OCI-LY7 (cell line): ENCODE measurements at regions not wholly inside any gene's neighbourhood (a gene's known extent, or its start where the extent isn't known, plus 50 kb on each side); places are given as distances from the start of the nearest gene placed in this dataset.

Experiments used
- EZH2phosphoT487 ChIP-seq: fragments of 200-600 bp; sonication (generic); IDR thresholded peaks from 2 replicates; pipeline ENCODE4 v1.6.1; 2018; ENCODE audit warnings: low read depth, borderline replicate concordance, mild to moderate bottlenecking, mixed run types, antibody characterized with exemption, low read length, moderate library complexity, mixed read lengths
- TF ChIP-seq, protein P1 (sequence below): fragments of 200-600 bp; sonication (generic); conservative IDR thresholded peaks from 2 replicates; pipeline ENCODE4 v1.5.1; 2014; ENCODE audit warnings: mild to moderate bottlenecking, antibody characterized with exemption, low read length, moderate library complexity, mixed read lengths

GRCh38 chr4:138693526-138693925 lies 322.1 kb upstream of the NOCT start:
- TF ChIP-seq, protein P1, sequence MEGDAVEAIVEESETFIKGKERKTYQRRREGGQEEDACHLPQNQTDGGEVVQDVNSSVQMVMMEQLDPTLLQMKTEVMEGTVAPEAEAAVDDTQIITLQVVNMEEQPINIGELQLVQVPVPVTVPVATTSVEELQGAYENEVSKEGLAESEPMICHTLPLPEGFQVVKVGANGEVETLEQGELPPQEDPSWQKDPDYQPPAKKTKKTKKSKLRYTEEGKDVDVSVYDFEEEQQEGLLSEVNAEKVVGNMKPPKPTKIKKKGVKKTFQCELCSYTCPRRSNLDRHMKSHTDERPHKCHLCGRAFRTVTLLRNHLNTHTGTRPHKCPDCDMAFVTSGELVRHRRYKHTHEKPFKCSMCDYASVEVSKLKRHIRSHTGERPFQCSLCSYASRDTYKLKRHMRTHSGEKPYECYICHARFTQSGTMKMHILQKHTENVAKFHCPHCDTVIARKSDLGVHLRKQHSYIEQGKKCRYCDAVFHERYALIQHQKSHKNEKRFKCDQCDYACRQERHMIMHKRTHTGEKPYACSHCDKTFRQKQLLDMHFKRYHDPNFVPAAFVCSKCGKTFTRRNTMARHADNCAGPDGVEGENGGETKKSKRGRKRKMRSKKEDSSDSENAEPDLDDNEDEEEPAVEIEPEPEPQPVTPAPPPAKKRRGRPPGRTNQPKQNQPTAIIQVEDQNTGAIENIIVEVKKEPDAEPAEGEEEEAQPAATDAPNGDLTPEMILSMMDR = no peak
- no peak for TF ChIP-seq EZH2phosphoT487
